NCI-H2081 (cell line): ENCODE measurements at regions not wholly inside any gene's neighbourhood (a gene's known extent, or its start where the extent isn't known, plus 50 kb on each side); places are given as distances from the start of the nearest gene placed in this dataset.

Experiments used
- DNase-seq, 2 experiments: peaks; one replicate each; lab custom pipeline; 2025; lab: John Stamatoyannopoulos, UW

DNA sequence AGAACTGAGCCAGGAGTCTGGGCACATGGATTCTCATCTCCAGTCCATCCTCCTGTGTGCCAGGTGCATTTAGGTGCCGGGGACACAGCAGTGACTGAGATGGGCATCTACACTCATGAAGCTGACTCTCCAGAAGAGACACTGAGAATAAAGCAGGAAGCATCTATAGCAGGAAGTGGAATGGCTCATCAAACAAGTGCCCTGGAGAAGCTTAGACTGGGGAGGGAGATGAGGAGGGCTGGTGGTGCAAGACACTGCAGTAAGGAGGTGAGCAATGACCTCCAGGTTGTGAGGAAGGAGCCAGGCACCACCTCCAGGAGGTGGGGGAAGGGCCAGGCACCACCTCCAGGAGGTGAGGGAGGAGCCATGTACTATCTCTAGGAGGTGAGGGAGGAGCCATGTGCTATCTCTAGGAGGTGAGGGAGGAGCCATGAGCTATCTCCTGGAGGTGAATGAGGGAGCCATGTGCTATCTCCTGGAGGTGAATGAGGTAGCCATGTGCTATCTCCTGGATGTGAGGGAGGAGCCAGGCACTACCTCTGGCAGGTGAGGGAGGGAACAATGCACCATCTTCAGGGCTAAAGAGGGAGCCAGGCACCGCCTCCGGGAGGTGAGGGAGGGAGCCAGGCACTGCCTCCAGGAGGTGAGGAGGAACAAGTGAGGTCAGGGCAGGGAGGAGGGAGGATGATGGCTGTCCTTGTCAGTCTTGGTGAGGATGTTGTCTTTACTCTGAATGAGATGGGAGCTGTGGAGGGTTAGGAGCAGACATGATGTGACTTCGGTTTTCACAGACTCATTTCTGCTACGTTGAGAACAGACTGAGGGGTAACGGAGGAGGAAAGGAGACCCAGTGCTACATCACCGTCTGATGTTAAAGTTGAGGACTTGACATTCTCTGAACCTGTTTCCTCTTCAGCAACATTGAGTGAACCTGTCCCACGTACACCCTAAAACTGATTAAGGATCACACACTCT, 961.9 kb upstream of the TMEM132C start:
- no peak for DNase-seq

DNA sequence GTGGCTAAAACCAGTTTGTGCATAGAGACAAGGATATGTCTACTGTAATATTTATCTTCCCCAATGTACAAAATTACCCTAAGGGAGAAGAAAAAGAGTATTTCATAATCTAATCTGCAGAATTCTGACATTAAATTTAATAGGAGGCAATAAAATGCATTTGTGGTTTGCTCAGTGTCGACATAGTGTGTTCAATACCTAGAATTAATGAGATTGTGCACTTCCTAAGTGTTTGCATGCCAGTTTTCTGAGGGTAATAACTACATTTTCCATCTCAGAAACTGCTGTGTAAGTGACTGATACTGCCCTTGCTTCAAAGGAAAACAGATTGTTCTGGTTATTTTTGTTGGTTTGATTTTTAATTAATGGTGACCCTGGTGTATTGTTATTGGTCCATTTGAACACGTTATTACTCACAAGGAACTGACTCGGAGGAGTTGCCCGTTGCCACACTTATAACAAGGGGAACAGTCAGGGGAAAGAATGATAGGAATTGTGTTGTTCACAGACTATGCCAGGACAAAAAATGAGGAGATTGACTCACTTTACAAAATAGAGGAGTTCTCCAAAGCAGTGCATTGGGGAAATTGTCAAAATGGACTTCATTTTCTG, 960.3 kb upstream of the TMEM132C start:
- DNase-seq, result no peak

- no peak for DNase-seq
Observed at GRCh38 chr12:127307528-127307927, 959.4 kb upstream of the TMEM132C start.

- no peak for DNase-seq
Observed at GRCh38 chr12:127308148-127308547, 958.8 kb upstream of the TMEM132C start.

- DNase-seq, result no peak
Observed at GRCh38 chr12:127310548-127310947, 956.4 kb upstream of the TMEM132C start.

DNA sequence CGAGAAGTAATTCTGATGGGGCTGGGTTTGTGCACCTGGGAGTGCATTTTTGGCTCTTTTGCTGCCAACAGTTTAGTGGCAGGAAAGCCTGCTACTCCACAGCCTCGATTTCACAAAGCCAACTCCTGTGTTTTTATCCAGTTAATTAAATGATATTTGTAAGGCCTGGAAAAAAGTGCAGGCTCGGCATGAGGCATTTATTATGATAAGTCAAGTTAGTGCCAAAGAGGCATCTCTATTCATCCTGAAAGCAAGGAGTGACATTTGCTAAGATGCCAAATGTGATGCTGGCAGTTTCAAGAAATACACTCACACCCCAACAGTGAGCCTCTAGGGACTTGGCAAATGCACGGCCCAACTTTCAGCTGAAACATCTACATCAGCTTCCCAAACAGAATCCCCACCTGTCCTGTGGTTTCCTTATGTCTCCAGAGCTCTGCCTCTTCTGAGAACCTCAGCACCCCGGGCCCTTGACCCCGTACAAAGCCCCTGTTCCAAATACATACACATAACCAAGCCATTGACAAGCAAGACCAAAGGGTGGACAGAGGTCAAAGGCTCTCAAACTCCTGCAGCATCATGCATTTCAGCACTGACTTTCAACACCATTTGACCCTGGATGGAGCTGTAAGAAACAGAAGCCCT, 955.1 kb upstream of the TMEM132C start:
- no peak for DNase-seq

DNA sequence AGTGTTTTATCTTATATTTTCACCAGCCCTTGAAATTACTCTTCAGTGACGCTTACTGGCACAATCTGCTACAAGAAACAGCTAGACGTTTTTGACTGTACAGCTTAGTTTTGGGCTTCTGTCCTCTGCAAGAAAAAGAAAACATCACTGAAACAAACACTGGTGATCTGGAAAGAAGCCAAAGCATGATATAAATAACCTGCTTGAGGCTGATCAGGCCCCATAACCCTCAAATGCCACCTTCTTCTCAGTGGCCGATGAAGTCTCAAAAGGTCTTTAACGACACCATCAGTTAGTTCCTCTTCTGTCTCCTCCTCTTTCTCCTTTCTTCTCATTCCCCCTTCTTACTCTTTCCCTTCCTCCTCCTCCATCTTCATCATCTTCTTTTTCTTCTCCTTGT, 942.3 kb upstream of the TMEM132C start:
- no peak for DNase-seq

DNA sequence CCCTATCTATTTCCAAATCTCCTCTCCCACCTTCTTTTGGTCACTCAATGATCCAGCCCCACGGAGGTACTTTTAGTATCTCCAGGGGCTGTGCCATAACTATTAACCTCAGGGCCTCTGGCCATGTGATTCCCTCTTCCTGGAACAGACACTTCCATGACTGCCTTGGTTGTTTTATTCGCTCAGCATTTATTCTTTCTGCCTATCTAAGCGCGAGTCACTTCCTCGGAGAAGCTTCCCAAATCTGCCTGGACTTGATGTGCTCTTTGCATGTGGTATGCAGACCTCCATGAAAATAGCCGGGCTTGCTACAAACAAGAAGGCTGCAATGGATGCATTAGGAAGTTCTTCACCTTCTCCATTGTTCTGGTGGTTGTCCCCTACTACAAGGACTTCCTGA, 939.0 kb upstream of the TMEM132C start:
- DNase-seq, result no peak

- DNase-seq, result no peak
Observed at GRCh38 chr12:127328867-127329266, 938.1 kb upstream of the TMEM132C start.

DNA sequence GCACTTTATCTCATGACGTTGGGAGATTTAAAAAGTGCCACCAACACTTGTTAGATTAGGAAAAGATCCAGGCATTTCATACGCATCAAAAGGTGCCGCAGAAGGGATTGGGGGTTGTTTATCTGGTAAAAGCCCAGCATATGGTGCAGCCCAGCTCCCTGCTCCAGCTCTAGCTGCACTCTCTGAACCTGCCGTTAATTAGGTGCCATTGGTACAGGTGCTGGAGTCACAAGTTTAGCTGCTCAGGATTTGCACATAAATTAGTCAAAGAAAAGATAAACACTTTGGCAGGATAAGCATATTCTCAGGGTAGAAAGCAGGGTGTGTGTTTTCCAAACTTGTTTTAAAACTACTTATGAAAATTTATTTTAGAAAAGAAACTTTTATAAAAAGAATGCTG, 932.6 kb upstream of the TMEM132C start:
- no peak for DNase-seq

- no peak for DNase-seq
Observed at GRCh38 chr12:127334912-127335644, 931.9 kb upstream of the TMEM132C start.

- no peak for DNase-seq
Observed at GRCh38 chr12:127336416-127336815, 930.6 kb upstream of the TMEM132C start.

- no peak for DNase-seq
Observed at GRCh38 chr12:127339065-127339464, 927.9 kb upstream of the TMEM132C start.

- no peak for DNase-seq
Observed at GRCh38 chr12:127340381-127340780, 926.6 kb upstream of the TMEM132C start.

- no peak for DNase-seq
Observed at GRCh38 chr12:127342861-127343260, 924.1 kb upstream of the TMEM132C start.

GRCh38 chr12:127343940-127344339, 923.0 kb upstream of the TMEM132C start:
- DNase-seq, result no peak

GRCh38 chr12:127351481-127352010, 915.4 kb upstream of the TMEM132C start:
- DNase-seq, result no peak

DNA sequence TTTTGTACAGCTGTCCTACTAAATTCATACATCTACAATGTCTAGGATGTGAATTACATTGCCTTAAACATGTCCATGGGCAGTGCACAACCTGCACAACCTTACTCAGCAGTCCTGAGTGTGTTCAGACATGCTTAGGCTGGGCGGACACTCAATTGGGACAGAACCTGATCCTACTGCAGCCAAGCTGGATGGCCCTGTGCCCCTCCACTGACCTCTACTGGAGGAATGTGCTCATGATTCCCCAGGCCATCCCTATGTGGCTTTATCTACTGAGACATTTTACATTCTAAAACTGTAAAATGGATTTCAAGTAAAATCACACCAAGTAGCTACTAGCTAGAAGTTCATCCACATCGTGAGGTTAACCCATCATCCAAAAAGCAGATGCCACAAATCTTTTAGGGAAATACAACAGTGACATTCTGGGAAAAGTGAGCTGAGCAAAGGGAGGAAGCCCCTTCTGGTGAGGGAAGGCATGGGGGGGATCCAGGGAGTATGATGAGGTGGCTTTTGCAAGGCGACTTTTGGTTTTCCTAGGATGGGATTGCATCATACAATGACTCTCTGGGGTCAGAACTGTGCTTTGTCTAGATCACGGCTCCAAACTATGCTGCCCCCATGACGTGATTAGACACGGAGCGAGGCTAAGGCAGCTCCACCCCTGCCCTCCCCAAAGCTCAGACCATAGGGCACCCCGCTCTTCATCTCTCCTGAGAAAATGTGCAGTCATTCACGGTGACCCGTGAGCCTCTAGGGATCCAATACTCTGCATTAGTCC, 911.7 kb upstream of the TMEM132C start:
- no peak for DNase-seq

GRCh38 chr12:127358888-127359287, 908.1 kb upstream of the TMEM132C start:
- DNase-seq, result no peak

DNA sequence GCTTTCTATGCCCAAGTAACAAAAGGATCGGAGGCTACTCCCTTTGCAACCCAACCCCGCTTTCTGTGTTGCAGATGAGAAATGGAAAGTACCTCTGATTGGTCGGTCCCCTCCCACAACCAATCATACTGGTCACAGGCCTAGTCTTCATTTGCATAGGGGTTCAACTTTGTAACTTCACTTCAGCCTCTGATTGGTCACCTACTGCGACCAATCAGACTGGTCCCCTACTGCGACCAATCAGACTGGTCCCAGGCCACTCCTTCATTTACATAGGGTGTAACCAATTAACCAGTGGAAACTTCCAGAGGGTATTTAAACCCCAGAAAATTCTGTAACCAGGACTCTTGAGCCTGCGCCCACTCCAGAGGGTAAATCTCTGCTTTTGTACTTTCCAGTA, 906.4 kb upstream of the TMEM132C start:
- DNase-seq, result no peak

DNA sequence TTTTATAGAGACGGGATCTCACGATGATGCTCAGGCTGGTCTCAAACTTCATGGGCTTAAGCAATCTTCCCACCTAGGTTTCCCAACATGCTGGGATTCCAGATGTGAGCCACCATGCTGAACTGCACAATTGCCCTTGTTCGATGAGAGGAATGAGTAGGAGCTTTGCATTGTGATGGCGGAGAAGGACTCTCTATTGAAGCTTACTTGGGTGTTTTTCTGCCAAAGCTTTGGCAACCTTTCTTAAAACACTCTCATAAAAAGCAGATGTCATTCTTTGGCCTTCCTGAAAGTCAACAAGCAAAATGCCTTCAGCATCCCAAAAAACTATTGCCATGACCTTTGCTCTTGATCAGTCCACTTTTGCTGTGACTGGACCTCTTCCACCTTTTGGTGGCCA, 904.8 kb upstream of the TMEM132C start:
- DNase-seq, result no peak
